GM12864 (cell line): ENCODE measurements at regions not wholly inside any gene's neighbourhood (a gene's known extent, or its start where the extent isn't known, plus 50 kb on each side); places are given as distances from the start of the nearest gene placed in this dataset.
"Not testable (repeated sequence)": the region's sequence is repeated elsewhere in the genome, so short reads cannot be mapped to it uniquely, and the experiment has no call there.

Experiments used
- DNase-seq: peaks from one replicate; pipeline ENCODE4 v3.0.0-alpha.2; 2011; ENCODE audit warnings: low read depth
- H3K4me3 ChIP-seq: 2 replicates; pipeline ENCODE4 v1.5.1; 2011; ENCODE audit warnings: mild to moderate bottlenecking, low read depth, low read length, control low read depth

- H3K4me3 ChIP-seq, DNase-seq: not testable (repeated sequence)
Observed at GRCh38 chr4:131726940-131727339, 1422.2 kb upstream of the PCDH10 start.

DNA sequence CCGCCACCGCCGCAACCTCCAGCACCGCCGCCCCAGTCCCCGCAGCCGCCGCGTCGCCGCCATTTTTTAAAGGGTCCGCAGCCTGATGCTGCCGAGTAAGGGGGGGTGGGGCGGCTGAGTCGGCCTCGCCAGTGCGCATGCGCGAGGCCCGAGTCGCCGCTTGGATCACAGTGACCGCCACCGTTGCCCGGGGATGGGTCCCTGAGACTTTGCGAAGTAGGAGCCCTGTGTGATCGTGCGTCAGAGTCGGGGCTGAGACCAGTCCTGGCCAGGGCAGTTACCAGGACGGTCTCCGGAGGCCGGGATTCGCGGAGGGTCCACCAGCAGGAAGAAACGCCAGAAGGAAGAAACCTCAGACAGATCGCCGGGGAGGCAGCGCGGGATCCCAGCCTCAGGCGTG lies 1421.7 kb upstream of the PCDH10 start:
- not testable (repeated sequence) for DNase-seq

GRCh38 chr4:131729205-131729604 lies 1419.9 kb upstream of the PCDH10 start:
- not testable (repeated sequence) for DNase-seq, H3K4me3 ChIP-seq

More for the DNA sequence above, 1421.7 kb upstream of the PCDH10 start:
- not testable (repeated sequence) for H3K4me3 ChIP-seq

DNA sequence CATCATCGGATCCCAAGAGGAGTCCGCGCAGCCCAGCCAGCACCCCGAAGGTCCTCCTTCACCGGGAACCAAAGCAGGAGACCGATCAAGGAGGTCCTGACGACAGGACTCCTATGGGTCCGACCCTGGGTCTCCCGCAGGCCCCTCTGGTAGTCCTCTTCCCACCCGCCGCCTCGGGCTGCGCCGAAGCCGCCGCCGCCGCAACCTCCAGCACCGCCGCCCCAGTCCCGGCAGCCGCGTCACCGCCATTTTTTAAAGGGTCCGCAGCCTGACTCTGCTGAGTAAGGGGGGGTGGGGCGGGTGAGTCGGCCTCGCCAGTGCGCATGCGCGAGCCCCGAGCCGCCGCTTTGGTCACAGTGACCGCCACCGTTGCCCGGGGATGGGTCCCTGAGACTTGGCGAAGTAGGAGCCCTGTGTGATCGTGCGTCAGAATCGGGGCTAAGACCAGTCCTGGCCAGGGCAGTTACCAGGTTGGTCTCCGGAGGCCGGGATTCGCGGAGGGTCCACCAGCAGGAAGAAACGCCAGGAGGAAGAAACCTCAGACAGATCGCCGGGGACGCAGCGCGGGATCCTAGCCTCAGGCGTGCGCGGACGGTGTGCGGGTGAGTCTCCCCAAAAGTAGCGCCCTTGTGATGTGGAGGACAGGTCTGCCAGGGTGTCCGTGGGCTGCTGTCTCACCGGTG lies 1419.2 kb upstream of the PCDH10 start:
- H3K4me3 ChIP-seq, DNase-seq: not testable (repeated sequence)

GRCh38 chr4:131730574-131730973 lies 1418.5 kb upstream of the PCDH10 start:
- DNase-seq, H3K4me3 ChIP-seq: not testable (repeated sequence)

DNA sequence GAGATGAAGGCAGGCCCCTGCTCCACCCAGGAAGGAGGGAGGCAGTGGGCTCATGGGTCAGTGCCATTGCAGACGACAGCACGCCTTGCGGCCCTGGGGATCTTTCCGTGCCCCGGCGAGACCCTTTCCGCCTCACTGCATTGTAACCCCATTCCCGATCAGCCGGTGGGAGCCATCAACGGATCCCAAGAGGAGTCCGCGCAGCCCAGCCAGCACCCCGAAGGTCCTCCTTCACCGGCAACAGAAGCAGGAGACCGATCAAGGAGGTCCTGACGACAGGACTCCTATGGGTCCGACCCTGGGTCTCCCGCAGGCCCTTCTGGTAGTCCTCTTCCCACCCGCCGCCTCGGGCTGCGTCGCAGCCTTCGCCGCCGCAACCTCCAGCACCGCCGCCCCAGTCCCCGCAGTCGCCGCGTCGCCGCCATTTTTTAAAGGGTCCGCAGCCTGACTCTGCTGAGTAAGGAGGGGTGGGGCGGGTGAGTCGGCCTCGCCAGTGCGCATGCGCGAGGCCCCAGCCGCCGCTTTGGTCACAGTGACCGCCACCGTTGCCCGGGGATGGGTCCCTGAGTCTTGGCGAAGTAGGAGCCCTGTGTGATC lies 1417.0 kb upstream of the PCDH10 start:
- DNase-seq, H3K4me3 ChIP-seq: not testable (repeated sequence)

DNA sequence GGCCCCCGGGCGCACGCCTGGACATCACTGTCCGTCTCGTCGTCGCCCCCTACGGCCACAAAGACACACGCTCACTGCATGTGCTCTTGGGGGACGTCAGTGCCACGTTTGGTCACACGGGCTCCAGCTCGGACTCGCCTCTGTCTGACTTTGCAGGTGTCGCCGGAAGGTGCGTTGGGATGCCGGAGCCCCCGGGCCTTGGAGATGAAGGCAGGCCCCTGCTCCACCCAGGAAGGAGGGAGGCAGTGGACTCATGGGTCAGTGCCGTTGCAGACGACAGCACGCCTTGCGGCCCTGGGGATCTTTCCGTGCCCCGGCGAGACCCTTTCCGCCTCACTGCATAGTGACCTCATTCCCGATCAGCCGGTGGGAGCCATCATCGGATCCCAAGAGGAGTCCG lies 1414.8 kb upstream of the PCDH10 start:
- DNase-seq, H3K4me3 ChIP-seq: not testable (repeated sequence)

- not testable (repeated sequence) for DNase-seq, H3K4me3 ChIP-seq
Observed at GRCh38 chr4:131734851-131735385, 1414.2 kb upstream of the PCDH10 start.

- not testable (repeated sequence) for DNase-seq, H3K4me3 ChIP-seq
Observed at GRCh38 chr4:131738991-131739390, 1410.1 kb upstream of the PCDH10 start.

GRCh38 chr4:131741836-131742235 lies 1407.3 kb upstream of the PCDH10 start:
- not testable (repeated sequence) for H3K4me3 ChIP-seq, DNase-seq

GRCh38 chr4:131742536-131743205 lies 1406.4 kb upstream of the PCDH10 start:
- not testable (repeated sequence) for DNase-seq, H3K4me3 ChIP-seq

DNA sequence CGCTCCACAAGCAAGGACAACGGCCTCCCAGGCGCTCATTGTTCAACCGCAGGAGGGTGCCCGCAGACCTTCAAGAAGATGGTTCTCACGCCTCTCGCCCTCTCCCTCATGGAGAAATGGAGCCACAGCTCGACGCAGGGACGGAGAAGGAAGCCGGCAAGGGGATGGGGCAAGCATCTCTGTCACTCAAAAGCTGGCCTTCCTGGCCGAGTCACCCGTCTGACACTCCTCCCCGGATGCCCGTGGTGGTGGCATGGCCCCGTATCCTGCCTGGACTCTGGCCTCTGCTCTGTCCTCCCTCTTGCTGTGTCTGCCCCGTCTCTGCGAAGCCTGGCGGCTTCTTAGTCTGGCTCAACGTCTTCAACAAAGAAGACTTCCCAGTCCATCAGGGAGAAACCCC lies 1405.7 kb upstream of the PCDH10 start:
- not testable (repeated sequence) for DNase-seq, H3K4me3 ChIP-seq

DNA sequence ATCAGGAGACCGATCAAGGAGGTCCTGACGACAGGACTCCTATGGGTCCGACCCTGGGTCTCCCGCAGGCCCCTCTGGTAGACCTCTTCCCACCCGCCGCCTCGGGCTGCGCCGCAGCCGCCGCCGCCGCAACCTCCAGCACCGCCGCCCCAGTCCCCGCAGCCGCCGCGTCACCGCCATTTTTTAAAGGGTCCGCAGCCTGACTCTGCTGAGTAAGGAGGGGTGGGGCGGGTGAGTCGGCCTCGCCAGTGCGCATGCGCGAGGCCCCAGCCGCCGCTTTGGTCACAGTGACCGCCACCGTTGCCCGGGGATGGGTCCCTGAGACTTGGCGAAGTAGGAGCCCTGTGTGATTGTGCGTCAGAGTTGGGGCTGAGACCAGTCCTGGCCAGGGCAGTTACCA lies 1401.9 kb upstream of the PCDH10 start:
- H3K4me3 ChIP-seq: not testable (repeated sequence)

DNA sequence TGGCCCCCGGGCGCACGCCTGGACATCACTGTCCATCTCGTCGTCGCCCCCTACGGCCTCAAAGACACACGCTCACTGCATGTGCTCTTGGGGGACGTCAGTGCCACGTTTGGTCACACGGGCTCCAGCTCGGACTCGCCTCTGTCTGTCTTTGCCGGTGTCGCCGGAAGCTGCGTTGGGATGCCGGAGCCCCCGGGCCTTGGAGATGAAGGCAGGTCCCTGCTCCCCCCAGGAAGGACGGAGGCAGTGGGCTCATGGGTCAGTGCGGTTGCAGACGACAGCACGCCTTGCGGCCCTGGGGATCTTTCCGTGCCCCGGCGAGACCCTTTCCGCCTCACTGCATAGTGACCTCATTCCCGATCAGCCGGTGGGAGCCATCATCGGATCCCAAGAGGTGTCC lies 1399.9 kb upstream of the PCDH10 start:
- not testable (repeated sequence) for DNase-seq, H3K4me3 ChIP-seq

More for the DNA sequence above, 1401.9 kb upstream of the PCDH10 start:
- not testable (repeated sequence) for DNase-seq

DNA sequence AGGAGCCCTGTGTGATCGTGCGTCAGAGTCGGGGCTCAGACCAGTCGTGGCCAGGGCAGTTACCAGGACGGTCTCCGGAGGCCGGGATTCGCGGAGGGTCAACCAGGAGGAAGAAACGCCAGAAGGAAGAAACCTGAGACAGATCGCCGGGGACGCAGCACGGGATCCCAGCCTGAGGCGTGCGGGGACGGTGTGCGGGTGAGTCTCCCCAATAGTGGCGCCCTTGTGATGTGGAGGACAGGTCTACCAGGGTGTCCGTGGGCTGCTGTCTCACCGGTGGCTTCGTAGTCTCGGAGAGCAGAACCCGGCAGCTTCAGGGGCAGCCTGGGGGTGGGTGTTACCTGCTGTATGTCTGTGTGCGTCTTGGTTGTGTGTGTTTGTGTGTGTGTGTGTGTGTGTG lies 1399.1 kb upstream of the PCDH10 start:
- not testable (repeated sequence) for DNase-seq, H3K4me3 ChIP-seq

DNA sequence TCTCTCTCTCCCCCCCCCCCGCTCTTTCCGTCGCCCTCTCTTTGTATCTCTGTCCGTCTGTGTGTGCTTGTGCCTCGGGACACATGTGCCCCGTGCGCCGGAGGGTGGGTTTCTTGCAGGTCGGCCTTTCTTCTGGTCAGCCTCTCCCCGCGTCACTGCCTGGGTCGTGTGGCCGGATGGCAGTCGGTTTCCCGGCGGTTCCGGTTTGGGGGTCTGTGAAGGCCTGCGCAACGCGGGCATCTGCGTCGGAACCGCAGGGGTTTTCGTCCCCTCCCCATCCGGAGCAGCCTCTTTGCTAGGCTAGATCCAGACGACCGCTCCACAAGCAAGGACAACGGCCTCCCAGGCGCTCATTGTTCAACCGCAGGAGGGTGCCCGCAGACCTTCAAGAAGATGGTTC lies 1398.6 kb upstream of the PCDH10 start:
- not testable (repeated sequence) for DNase-seq, H3K4me3 ChIP-seq

GRCh38 chr4:131762234-131762633 lies 1386.9 kb upstream of the PCDH10 start:
- not testable (repeated sequence) for H3K4me3 ChIP-seq, DNase-seq
